Smooth muscle cell (in vitro differentiated cells): ENCODE measurements at regions not wholly inside any gene's neighbourhood (a gene's known extent, or its start where the extent isn't known, plus 50 kb on each side); places are given as distances from the start of the nearest gene placed in this dataset.
A peak's percentile ranks its signal among the peaks of the same experiment; 100 is the strongest.

Experiments used
- DNase-seq: peaks from one replicate; lab custom pipeline; 2025; ENCODE audit not compliant: unreplicated experiment; lab: John Stamatoyannopoulos, UW
- H2AFZ ChIP-seq: fragments of 200-600 bp; sonication (generic); 2 replicates; pipeline ENCODE4 v1.6.0; 2016; ENCODE audit warnings: antibody characterized with exemption, low read depth, mild to moderate bottlenecking
- H3F3A ChIP-seq: fragments of 200-600 bp; sonication (generic); 2 replicates; pipeline ENCODE4 v1.6.0; 2017; ENCODE audit warnings: antibody characterized with exemption, low read depth
- H3K27ac ChIP-seq: fragments of 200-600 bp; sonication (generic); 2 replicates; pipeline ENCODE4 v1.5.1; 2016; ENCODE audit warnings: low read depth, mild to moderate bottlenecking
- H3K27me3 ChIP-seq: fragments of 200-600 bp; sonication (generic); 2 replicates; pipeline ENCODE4 v1.6.1; 2016; ENCODE audit warnings: low read depth, mild to moderate bottlenecking
- H3K36me3 ChIP-seq: fragments of 200-600 bp; sonication (generic); 2 replicates; pipeline ENCODE4 v1.5.1; 2016; ENCODE audit warnings: low read depth
- H3K4me1 ChIP-seq: fragments of 200-600 bp; sonication (generic); 2 replicates; pipeline ENCODE4 v1.5.1; 2016; ENCODE audit warnings: low read depth
- H3K4me2 ChIP-seq: fragments of 200-600 bp; sonication (generic); 2 replicates; pipeline ENCODE4 v1.6.0; 2016; ENCODE audit warnings: mild to moderate bottlenecking
- H3K4me3 ChIP-seq: fragments of 200-600 bp; sonication (generic); 2 replicates; pipeline ENCODE4 v1.5.1; 2016; ENCODE audit warnings: mild to moderate bottlenecking
- H3K79me2 ChIP-seq: fragments of 200-600 bp; sonication (generic); 2 replicates; pipeline ENCODE4 v1.6.0; 2016; ENCODE audit warnings: low read depth, mild to moderate bottlenecking
- H3K9ac ChIP-seq: fragments of 200-600 bp; sonication (generic); 2 replicates; pipeline ENCODE4 v1.6.0; 2016; ENCODE audit warnings: low read depth
- H3K9me3 ChIP-seq: fragments of 200-600 bp; sonication (generic); replicated peaks from 2 replicates; pipeline ENCODE4 v1.5.1; 2016; ENCODE audit warnings: low read depth
- H4K20me1 ChIP-seq: fragments of 200-600 bp; sonication (generic); 2 replicates; pipeline ENCODE4 v1.6.0; 2016; ENCODE audit warnings: low read depth
- WGBS: methylation state at CpG from one replicate; pipeline ENCODE4 v1.1.7; 2016; ENCODE audit warnings: low lambda C conversion rate; 5-methylcytosine and 5-hydroxymethylcytosine counted together
- TF ChIP-seq, protein P1 (sequence below): fragments of 200-600 bp; sonication (generic); IDR thresholded peaks from 2 replicates; pipeline ENCODE4 v1.5.1; 2017; ENCODE audit warnings: borderline replicate concordance, mild to moderate bottlenecking, antibody characterized with exemption; ENCODE audit not compliant: insufficient read depth, poor library complexity, severe bottlenecking

DNA sequence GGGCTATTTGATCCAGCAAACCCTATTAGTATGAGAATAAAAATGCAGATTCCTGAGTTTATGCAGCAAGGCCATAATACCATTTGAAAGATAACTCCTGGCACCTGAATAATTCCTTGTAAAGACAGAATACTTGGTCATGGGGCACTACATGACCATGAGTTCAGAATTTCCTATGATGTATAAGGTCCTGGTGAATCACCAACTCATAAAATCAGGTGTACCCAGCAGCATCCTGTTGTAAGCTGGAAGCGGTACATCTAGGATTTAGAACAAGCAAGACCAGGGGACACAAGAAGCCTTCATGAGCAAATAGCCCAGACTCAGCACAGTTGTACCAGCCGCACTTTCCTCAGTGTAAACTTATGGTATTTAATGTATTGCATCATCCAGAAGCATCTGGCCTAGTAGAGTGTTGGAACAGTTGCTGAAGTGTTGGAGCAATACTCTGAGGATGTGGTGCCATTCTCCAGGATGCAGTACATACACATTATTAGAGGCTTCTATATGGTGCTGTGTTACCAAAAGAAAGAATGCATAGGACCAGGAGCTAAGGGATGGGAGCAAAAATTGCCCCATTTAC is 233.4 kb downstream of the SQOR start:
- WGBS, result 80% methylated on average over 2 of the region's 2 CpGs
- DNase-seq, result no peak
- H3K79me2 ChIP-seq, result no peaks in the 10 kb centered on the region
- no peaks in the 10 kb centered on the region for H3K36me3 ChIP-seq
- no peaks in the 10 kb centered on the region for H3K9me3 ChIP-seq
- TF ChIP-seq, protein P1, sequence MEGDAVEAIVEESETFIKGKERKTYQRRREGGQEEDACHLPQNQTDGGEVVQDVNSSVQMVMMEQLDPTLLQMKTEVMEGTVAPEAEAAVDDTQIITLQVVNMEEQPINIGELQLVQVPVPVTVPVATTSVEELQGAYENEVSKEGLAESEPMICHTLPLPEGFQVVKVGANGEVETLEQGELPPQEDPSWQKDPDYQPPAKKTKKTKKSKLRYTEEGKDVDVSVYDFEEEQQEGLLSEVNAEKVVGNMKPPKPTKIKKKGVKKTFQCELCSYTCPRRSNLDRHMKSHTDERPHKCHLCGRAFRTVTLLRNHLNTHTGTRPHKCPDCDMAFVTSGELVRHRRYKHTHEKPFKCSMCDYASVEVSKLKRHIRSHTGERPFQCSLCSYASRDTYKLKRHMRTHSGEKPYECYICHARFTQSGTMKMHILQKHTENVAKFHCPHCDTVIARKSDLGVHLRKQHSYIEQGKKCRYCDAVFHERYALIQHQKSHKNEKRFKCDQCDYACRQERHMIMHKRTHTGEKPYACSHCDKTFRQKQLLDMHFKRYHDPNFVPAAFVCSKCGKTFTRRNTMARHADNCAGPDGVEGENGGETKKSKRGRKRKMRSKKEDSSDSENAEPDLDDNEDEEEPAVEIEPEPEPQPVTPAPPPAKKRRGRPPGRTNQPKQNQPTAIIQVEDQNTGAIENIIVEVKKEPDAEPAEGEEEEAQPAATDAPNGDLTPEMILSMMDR, result no peak
- H3K27me3 ChIP-seq, result no peaks in the 10 kb centered on the region
- H4K20me1 ChIP-seq, result no peaks in the 10 kb centered on the region
- no peaks in the 10 kb centered on the region for H3K4me1 ChIP-seq
- no peak overlapping the region for H3K4me2 ChIP-seq
- H3K9ac ChIP-seq, result no peak overlapping the region
- no peak overlapping the region for H2AFZ ChIP-seq
- no peak overlapping the region for H3K4me3 ChIP-seq
- no peaks in the 10 kb centered on the region for H3F3A ChIP-seq
- H3K27ac ChIP-seq, result no peak overlapping the region

DNA sequence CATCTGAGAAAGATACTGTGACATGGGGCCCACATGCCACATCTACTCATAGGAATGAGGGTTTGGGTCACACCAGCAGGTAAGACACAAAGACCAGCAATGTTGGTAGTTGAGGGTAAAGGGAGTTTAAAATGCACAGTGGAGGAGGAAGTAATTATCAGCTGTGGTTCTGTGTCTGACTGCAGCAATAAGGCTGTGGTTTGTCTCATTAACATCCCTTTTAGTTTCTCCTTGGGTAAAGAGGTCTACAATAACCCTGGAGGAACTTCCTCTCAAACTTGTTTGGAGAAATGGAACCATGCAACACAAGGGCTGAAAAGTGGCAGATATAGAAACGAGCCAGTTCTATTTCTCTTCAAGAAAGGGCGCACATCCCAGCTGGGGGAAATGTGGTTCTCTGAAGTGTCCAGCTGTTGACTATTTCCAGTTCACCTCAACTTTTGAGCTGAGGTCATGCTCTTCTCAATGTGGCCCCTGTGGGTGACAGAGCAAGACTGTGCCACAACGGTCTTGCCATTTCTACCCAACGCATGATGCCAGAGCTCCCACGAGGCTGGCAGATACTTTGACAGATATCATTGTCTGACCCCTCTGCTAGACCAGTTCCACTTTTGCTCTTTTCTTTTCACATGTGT is 234.3 kb downstream of the SQOR start:
- Histone ChIP-seq H3K9ac (no peak overlapping the region), H4K20me1 (no peaks in the 10 kb centered on the region), H3K27ac (no peak overlapping the region), H3K4me2 (no peak overlapping the region), H3F3A (no peaks in the 10 kb centered on the region), H3K4me1 (no peaks in the 10 kb centered on the region), H3K4me3 (no peak overlapping the region), H2AFZ (no peak overlapping the region), H3K27me3 (no peaks in the 10 kb centered on the region), H3K9me3 (no peaks in the 10 kb centered on the region), H3K36me3 (no peaks in the 10 kb centered on the region), H3K79me2 (no peaks in the 10 kb centered on the region)
- TF ChIP-seq, protein P1, result no peak
- 96% methylated on average over 5 of the region's 5 CpGs for WGBS
- DNase-seq, result no peak

DNA sequence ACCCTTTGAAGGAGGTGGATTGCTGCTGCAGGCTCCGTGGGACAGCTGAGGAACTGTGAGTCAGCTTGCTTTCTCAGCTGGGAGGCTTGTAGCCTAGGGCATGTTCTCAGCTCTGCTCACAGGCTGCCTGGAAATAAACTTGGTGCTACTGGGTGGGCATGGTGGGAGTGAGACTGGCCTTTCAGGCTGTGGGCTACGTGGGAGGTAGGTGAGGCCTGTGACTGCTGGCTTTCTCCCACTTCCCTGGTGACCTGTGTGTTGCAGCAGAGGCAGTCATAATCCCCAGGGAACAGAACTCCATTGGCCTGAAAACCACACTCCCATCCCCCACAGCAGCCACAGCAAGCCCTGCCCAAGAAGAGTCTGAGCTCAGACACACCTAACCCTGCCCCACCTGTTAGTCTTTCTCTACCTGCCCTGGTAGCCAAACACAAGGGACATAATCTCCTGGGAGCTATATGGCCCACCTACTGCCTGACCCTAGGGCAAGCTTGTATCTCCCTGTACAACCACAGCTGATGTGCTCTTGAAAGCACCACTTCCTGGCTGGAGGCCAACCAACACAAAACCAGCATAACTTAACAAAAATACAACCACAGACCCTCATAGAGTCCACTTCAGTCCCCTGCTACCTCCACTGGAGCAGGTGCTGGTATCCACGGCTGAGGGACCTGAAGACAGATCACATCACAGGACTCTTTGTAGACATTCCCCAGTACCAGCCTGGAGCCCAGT is 236.5 kb downstream of the SQOR start:
- Histone ChIP-seq H3K36me3 (no peaks in the 10 kb centered on the region), H3K9ac (no peak overlapping the region), H2AFZ (no peak overlapping the region), H4K20me1 (no peaks in the 10 kb centered on the region), H3K27ac (peak overlapping the region; percentile 22), H3K79me2 (no peaks in the 10 kb centered on the region), H3F3A (no peaks in the 10 kb centered on the region), H3K4me3 (no peak overlapping the region), H3K9me3 (peaks cover 3% of the 10 kb centered on the region), H3K4me1 (no peaks in the 10 kb centered on the region), H3K27me3 (no peaks in the 10 kb centered on the region), H3K4me2 (no peak overlapping the region)
- DNase-seq, result no peak
- TF ChIP-seq, protein P1, result no peak
- WGBS, result 36% methylated on average over 3 of the region's 3 CpGs
